ENCODE measurements at regions not wholly inside any gene's neighbourhood (a gene's known extent, or its start where the extent isn't known, plus 50 kb on each side); places are given as distances from the start of the nearest gene placed in this dataset.

DNA sequence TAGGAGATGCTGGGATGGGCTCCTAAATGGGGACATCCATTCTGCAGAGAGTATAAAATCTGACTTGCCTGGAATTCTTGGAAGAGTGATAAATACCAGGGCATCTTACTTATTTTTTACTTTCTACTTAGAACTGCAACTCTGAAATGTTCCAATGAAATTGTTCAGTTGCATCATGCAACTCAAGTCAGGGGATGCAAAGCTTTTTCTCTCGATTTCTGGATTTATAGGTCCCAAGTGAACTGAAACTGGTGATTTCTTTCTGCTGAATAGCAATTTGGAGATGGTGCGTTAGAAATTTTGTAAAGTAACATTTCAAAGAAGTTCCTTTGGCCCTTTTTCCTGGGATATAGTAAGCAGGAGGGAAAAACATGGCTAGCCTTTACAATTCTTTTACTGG, 238.4 kb upstream of the CD180 start:
- no peak for ATAC-seq

- ATAC-seq, result no peak
Measured at GRCh38 chr5:67434466-67434865, 237.9 kb upstream of the CD180 start.

GRCh38 chr5:67432606-67433005, 236.0 kb upstream of the CD180 start:
- no peak for ATAC-seq

DNA sequence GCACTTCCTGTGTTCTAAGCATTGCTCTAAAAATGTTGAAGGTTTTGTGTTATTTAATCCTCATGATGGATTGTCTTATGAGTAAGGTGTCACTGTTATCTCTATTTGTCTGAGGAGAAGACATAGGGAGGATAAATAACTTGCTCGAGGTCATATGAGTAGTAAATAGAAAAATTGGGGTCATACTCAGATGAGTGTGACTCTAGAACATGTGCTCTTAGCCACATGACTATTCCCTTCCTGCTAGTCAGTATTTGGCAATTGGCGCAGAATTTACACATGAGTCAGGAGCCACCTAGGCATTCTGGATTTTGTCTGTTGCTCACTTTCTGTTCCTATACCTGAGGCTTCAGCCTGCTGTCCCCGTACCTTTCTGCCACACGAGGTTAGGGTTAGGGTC, 234.6 kb upstream of the CD180 start:
- no peak for ATAC-seq

GRCh38 chr5:67427850-67428298, 231.3 kb upstream of the CD180 start:
- ATAC-seq, result no peak

DNA sequence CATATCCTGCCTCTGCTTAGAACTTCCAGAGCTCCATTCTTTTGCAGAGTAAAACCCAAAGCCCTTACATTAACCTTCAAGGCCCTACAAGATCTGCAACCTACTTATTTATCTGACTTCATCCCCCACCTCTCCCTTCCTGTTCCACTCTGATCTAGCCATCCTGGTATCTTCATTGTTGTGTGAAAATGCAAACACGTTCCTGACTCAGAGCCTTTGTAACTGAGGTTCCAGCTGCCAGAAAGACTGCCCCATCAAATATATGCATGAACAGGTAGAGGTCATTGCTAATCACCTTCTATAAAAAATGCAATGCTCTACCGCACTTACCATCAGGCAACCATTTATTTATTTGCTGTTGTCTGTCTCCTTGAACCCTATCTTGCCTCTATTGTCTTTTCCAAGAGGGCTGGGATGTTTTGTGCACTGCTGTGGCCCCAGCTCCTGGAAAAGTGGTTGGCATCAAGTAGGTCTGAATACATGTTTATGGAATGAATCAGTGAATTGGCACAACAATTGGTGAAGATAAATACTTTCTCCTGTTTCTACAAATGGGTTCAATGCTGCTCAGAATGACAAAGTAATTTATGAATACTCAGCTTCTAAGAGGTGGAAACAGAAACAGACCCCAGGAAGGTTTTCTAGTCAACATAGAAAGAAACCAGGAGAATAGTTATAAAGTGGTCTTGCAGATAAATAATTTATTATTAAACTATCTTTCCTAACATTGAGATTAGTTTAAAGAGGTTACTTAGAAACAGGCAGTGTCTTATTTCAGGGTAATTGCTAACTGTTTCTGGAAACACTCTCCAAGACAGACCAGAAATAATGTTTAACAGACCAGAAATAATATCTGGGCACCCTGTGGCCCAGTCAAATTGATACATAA, 230.6 kb upstream of the CD180 start:
- ATAC-seq, result no peak

GRCh38 chr5:67425514-67425913, 228.9 kb upstream of the CD180 start:
- ATAC-seq, result no peak

DNA sequence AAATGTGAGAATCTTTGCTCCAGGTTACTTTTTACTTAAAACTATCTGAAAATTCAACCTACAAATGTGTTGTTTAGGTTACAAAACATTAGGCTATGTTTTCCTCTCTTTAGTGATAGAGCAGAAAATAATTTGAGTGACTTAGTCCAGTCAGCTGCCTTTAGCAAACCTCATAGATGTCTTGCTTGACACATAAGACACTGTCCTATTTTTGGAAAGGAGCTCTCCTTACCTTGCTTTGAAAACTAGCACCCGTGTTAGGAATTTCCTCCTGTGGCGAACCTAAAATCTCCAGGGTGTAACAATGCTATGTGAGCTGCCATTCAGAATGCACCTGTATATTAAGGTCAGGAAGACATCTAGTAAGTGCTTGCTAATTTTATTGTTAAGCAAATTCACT, 221.2 kb upstream of the CD180 start:
- no peak for ATAC-seq

DNA sequence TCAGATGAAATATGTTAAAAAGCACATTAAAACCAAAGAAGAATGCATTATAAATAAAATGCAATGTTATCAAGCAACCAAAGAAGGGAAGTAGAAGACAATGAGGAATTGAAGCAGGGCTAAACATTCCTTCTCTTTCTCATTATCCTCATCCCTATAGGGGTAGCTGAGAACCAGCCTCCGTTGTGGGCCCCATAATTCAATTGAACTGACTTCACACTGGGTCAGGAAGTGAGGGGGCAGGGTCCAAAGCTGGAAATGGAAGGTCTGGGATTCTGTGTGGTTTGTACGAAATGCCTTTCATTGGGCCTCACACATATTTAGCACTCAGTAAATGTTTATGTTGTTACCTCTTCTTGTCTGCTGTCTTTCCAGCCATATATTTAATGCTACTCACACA, 220.4 kb upstream of the CD180 start:
- ATAC-seq, result no peak

DNA sequence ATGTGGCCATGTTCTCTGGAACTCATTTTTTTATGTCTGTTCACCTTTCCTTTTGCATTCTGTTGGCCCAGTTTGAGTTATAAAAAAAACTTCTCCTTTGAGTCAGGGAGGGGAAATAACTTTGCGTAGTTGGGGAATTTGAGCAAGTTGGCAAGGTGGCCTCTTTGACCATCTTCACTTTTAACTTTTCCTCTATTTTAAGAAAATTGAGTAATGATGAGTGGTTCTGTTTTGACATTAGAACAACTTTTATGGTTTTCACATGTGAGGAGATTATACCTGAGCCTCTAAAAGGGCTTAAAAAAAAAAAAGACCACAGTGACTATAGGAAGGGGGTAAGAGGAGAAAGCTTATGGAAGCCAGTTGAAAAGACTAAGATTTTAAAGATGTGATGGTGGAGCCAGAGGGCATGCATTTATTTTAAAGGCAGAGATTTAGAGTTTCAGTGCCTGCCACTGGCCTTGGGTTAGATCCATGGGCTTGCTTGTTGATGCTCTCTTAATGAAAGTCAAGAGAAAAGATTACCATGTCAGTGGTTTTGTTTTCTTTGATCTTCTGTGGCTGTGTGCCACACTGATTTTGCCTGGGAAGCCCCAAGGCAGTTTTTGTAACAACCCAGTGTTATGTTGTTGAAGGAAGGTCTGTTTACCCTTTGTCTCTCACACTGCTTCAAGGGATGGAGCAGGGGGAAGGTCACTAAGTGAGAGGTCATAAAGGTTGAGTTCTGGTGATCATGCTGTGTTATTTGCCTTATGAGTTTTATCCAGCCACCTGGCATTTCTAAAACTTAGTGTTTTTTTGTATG, 219.7 kb upstream of the CD180 start:
- no peak for ATAC-seq

DNA sequence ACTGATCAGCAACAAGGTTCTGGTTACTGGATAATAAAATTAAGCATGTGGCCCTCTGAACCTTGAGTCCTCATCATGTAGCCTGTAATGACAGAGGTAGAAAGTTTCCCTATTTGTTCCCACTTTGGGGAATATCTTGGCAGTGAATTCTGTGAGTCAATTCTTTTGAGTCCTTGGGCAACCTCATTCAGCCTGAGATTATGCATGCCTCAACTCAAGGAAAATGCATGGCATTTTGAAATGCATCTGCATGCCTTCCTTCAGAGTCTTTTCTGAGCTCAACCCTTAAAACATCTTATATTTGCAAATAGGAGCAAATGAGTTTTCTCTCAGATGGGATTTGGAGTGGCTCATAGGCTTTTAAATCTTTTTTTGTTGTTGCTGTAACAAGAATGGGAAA, 218.1 kb upstream of the CD180 start:
- ATAC-seq, result no peak

DNA sequence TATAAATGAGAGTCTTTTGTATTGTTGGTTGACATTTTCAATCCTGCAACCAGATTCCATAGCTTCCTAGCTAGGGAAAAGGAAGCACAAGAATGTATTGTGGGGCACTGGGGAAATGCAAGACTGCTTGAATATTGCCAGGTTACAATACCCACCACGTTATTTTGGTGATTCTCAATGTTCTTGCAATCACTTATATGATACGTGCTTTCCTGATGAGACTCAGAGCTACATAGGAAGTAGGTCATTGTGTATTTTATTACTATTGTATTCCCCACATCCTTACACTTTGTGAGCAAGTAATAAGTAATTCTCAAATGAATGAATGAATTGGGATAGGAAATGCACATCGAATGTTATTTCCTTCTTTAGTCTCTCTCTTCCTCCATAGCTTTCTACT, 217.1 kb upstream of the CD180 start:
- no peak for ATAC-seq

DNA sequence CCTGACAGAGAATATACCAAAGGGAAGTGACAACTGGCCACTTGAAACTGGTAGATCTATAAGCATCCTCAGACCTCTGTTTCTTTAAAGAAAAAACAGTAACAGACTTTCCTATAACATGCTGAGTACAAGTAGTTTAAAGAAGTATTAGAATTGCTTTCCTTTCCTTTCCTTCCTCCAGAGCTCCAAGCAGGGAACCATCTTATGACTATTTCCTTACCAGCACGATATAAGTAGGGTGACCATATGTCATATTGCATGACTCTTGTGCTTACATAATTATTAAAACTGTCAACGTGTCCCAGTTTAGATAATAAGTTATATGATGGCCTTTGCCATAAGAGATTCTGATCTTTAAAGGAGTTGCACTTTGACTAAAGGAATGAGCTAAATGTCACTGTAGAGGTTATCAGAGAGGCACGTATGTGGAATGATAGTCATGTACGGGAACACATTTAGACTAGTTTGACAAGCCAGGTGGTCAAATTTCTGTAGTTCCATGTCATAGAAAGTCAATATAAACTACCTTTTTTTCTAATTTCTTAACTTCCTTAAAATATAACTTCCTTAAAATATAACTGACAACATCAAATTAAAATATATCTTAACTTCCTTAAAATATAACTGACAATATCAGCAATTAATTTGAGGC, 212.7 kb upstream of the CD180 start:
- ATAC-seq, result no peak

GRCh38 chr5:67407979-67408378, 211.4 kb upstream of the CD180 start:
- no peak for ATAC-seq

- no peak for ATAC-seq
Measured at GRCh38 chr5:67405755-67406154, 209.2 kb upstream of the CD180 start.

- no peak for ATAC-seq
Measured at GRCh38 chr5:67405101-67405364, 208.4 kb upstream of the CD180 start.

- ATAC-seq, result no peak
Measured at GRCh38 chr5:67404256-67405100, 207.9 kb upstream of the CD180 start.

DNA sequence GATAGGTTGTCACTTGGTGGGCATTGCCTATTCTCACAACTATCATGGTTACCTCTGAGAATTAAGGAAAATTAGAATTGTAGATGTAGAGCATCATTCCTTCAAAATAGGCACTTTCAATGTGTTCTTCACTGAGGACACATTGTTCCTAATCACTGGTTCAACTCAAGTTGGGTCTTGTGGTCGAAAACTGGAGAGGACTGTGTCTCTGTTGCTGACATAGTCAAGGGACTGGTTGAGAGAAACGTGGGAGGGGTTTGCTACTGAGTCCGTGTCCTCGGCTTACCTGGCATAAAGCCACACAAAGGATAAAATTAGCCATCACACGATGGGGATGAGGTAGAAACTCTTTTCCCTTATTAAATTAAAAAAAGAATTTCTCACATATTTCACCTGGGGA, 205.9 kb upstream of the CD180 start:
- no peak for ATAC-seq

GRCh38 chr5:67401172-67401571, 204.6 kb upstream of the CD180 start:
- ATAC-seq, result no peak

DNA sequence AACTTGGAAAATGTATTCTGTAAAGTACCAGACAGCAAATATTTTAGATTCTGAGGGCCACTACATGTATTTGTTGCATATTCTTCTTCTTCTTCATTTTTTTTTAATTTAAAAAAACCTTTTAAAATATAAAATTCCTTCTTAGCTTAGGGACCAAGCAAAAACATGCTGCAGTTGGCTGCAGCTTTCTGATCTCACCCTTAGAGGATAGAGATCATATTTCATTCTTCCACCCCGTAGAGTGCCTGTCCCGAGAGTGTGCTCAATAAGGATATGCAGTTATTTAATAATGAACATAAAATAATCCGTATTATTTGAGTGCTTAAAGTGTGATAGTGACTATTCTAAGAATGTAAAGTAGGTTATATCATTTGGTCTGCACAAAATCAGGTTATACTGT, 204.2 kb upstream of the CD180 start:
- ATAC-seq, result no peak

- no peak for ATAC-seq
Measured at GRCh38 chr5:67395790-67396418, 199.3 kb upstream of the CD180 start.

GRCh38 chr5:67393211-67393610, 196.6 kb upstream of the CD180 start:
- no peak for ATAC-seq

Data from esophagus mucosa (tissue), 1 donor.